SKM-1 (cell line): ENCODE measurements at regions not wholly inside any gene's neighbourhood (a gene's known extent, or its start where the extent isn't known, plus 50 kb on each side); places are given as distances from the start of the nearest gene placed in this dataset.
"Not testable (repeated sequence)": the region's sequence is repeated elsewhere in the genome, so short reads cannot be mapped to it uniquely, and the experiment has no call there.

Source experiments
- DNase-seq: peaks from one replicate; lab custom pipeline; 2025; ENCODE audit not compliant: unreplicated experiment; lab: John Stamatoyannopoulos, UW

GRCh38 chr15:62218841-62219240 is 53.8 kb upstream of the C2CD4B start:
- DNase-seq = no peak

- no peak for DNase-seq
Measured at GRCh38 chr15:62219799-62220198, 54.7 kb upstream of the C2CD4B start.

GRCh38 chr15:62223020-62223419 is 57.9 kb upstream of the C2CD4B start:
- DNase-seq = no peak

- DNase-seq = no peak
Measured at GRCh38 chr15:62228604-62229003, 63.5 kb upstream of the C2CD4B start.

GRCh38 chr15:62231856-62232255 is 66.8 kb upstream of the C2CD4B start:
- no peak for DNase-seq

- DNase-seq = no peak
Measured at GRCh38 chr15:62240121-62241096, 75.3 kb upstream of the C2CD4B start.

GRCh38 chr15:62241135-62241770 is 76.2 kb upstream of the C2CD4B start:
- no peak for DNase-seq

- DNase-seq = no peak
Measured at GRCh38 chr15:62242999-62243398, 77.9 kb upstream of the C2CD4B start.

- no peak for DNase-seq
Measured at GRCh38 chr15:62244762-62245161, 79.7 kb upstream of the C2CD4B start.

GRCh38 chr15:62248277-62248984 is 83.3 kb upstream of the C2CD4B start:
- no peak for DNase-seq

- DNase-seq = no peak
Measured at GRCh38 chr15:62249501-62249900, 84.4 kb upstream of the C2CD4B start.

- DNase-seq = no peak
Measured at GRCh38 chr15:62250186-62250585, 85.1 kb upstream of the C2CD4B start.

GRCh38 chr15:62250978-62251377 is 85.9 kb upstream of the C2CD4B start:
- DNase-seq = no peak

- DNase-seq = no peak
Measured at GRCh38 chr15:62253294-62253693, 88.2 kb upstream of the C2CD4B start.

GRCh38 chr15:62254137-62254934 is 89.3 kb upstream of the C2CD4B start:
- peak; percentile 10 for DNase-seq

- DNase-seq = not testable (repeated sequence)
Measured at GRCh38 chr15:62256430-62256829, 91.3 kb upstream of the C2CD4B start.

- DNase-seq = no peak
Measured at GRCh38 chr15:62257996-62258521, 93.0 kb upstream of the C2CD4B start.

- no peak for DNase-seq
Measured at GRCh38 chr15:62262305-62262941, 97.3 kb upstream of the C2CD4B start.

- DNase-seq = no peak
Measured at GRCh38 chr15:62264196-62264595, 99.1 kb upstream of the C2CD4B start.

GRCh38 chr15:62269504-62269903 is 104.4 kb upstream of the C2CD4B start:
- DNase-seq = no peak
